ENCODE measurements at regions not wholly inside any gene's neighbourhood (a gene's known extent, or its start where the extent isn't known, plus 50 kb on each side); places are given as distances from the start of the nearest gene placed in this dataset.

GRCh38 chr3:115275896-115276295 lies 128.8 kb upstream of the ZBTB20 start:
- no peak overlapping the region for H3K4me3 ChIP-seq (replicated peaks; ENCODE audit: low read depth, low read length)
- DNase-seq (ENCODE audit: extremely low read depth, low read depth), result no peak
- TF ChIP-seq CTCF (IDR thresholded peaks at IDR 0.05; ENCODE audit: low read depth, low read length, missing control alignments), result no peak

DNA sequence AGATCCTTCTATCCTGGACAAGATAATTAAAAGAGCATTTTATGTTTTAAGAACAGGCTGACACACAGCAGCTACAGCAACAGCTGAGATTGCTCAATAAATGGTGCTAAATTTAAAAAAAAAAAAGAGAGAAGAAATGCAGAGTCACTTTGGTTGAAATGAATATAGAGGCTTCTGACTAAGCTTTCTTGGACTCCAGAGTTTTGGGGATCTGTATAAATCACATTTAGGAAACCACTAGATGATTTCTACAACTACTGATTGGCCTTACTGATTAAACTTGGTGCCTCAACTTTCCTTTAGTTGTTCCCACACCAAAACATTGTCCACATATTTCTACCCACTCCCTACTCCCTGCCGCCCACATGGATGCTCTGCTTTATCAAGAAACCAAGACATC lies 132.9 kb upstream of the ZBTB20 start:
- TF ChIP-seq CTCF (IDR thresholded peaks at IDR 0.05; ENCODE audit: low read depth, low read length, missing control alignments), result no peak
- no peak overlapping the region for H3K4me3 ChIP-seq (replicated peaks; ENCODE audit: low read depth, low read length)
- no peak for DNase-seq (ENCODE audit: extremely low read depth, low read depth)

DNA sequence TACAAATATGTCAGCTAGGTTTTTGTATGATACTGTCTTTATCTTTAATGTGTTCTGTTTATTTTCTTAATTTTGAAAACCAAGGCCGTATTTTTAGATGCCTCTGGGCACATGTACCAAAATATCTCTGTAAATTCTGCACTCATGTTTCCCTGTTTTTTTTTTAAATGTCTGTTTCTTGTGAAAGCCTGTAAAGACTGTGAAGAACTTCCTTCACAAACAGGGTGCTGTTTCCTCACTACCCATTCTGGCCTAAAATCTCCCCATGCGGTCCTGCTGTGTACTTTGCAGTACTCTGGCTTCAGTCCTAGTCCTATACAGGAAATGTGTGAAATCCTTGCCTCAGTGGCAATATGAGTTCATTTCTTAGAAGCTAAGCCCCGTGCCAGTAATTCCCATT lies 133.4 kb upstream of the ZBTB20 start:
- no peak for DNase-seq (ENCODE audit: extremely low read depth, low read depth)
- no peak for TF ChIP-seq CTCF (IDR thresholded peaks at IDR 0.05; ENCODE audit: low read depth, low read length, missing control alignments)
- no peak overlapping the region for H3K4me3 ChIP-seq (replicated peaks; ENCODE audit: low read depth, low read length)

- DNase-seq (ENCODE audit: extremely low read depth, low read depth), result no peak
- H3K4me3 ChIP-seq (replicated peaks; ENCODE audit: low read depth, low read length), result no peak overlapping the region
- no peak for TF ChIP-seq CTCF (IDR thresholded peaks at IDR 0.05; ENCODE audit: low read depth, low read length, missing control alignments)
Observed at GRCh38 chr3:115281697-115282675, 134.9 kb upstream of the ZBTB20 start.

- H3K4me3 ChIP-seq (replicated peaks; ENCODE audit: low read depth, low read length), result no peak overlapping the region
- no peak for TF ChIP-seq CTCF (IDR thresholded peaks at IDR 0.05; ENCODE audit: low read depth, low read length, missing control alignments)
- no peak for DNase-seq (ENCODE audit: extremely low read depth, low read depth)
Observed at GRCh38 chr3:115284980-115285379, 137.9 kb upstream of the ZBTB20 start.

- no peak for DNase-seq (ENCODE audit: extremely low read depth, low read depth)
- no peak overlapping the region for H3K4me3 ChIP-seq (replicated peaks; ENCODE audit: low read depth, low read length)
- TF ChIP-seq CTCF (IDR thresholded peaks at IDR 0.05; ENCODE audit: low read depth, low read length, missing control alignments), result no peak
Observed at GRCh38 chr3:115286529-115287197, 139.6 kb upstream of the ZBTB20 start.
